ENCODE measurements at regions not wholly inside any gene's neighbourhood (a gene's known extent, or its start where the extent isn't known, plus 50 kb on each side); places are given as distances from the start of the nearest gene placed in this dataset.

GRCh38 chr10:107855301-107856046 lies 691.0 kb upstream of the SORCS1 start:
- Histone ChIP-seq H3K36me3 (no peaks in the 10 kb centered on the region), H3K4me3 (no peak overlapping the region), H3K4me1 (no peaks in the 10 kb centered on the region), H3K9me3 (no peaks in the 10 kb centered on the region), H3K27ac (no peak overlapping the region), H3K27me3 (no peaks in the 10 kb centered on the region)
- no peak for DNase-seq
- TF ChIP-seq POLR2A (IDR thresholded peaks at IDR 0.05): no peak
- TF ChIP-seq, protein P1, sequence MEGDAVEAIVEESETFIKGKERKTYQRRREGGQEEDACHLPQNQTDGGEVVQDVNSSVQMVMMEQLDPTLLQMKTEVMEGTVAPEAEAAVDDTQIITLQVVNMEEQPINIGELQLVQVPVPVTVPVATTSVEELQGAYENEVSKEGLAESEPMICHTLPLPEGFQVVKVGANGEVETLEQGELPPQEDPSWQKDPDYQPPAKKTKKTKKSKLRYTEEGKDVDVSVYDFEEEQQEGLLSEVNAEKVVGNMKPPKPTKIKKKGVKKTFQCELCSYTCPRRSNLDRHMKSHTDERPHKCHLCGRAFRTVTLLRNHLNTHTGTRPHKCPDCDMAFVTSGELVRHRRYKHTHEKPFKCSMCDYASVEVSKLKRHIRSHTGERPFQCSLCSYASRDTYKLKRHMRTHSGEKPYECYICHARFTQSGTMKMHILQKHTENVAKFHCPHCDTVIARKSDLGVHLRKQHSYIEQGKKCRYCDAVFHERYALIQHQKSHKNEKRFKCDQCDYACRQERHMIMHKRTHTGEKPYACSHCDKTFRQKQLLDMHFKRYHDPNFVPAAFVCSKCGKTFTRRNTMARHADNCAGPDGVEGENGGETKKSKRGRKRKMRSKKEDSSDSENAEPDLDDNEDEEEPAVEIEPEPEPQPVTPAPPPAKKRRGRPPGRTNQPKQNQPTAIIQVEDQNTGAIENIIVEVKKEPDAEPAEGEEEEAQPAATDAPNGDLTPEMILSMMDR (IDR thresholded peaks at IDR 0.05): no peak
- intact Hi-C loops (cut with DNase I; ENCODE audit: low total_unique reads): no loop called here

GRCh38 chr10:107848726-107849360 lies 684.3 kb upstream of the SORCS1 start:
- no peaks in the 10 kb centered on the region for H3K27me3 ChIP-seq
- DNase-seq: no peak
- TF ChIP-seq, protein P1 (IDR thresholded peaks at IDR 0.05): no peak
- no peak for TF ChIP-seq POLR2A (IDR thresholded peaks at IDR 0.05)
- no peaks in the 10 kb centered on the region for H3K9me3 ChIP-seq
- no peaks in the 10 kb centered on the region for H3K4me1 ChIP-seq
- no peak overlapping the region for H3K27ac ChIP-seq
- H3K4me3 ChIP-seq: no peak overlapping the region
- intact Hi-C loops (cut with DNase I; ENCODE audit: low total_unique reads): no loop called here
- no peaks in the 10 kb centered on the region for H3K36me3 ChIP-seq

DNA sequence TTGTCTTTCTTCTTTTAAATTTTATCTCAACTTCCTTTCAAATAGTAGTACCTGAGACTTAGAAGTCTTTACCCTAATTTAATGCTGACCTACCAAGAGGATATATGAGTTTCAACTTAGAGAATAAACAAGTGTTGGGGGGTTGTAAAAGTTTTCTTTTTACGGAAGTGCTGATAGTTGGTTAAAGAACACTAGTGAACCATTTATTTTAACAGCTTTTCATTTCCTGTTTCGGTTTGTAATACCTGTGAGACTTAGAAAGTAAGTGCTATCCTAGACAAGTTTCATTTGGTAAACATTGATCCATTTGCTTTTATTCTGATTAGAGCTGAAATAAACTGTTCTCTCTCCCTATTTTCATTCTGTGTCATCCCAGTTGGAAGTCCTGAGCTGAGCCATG lies 683.1 kb upstream of the SORCS1 start:
- no peaks in the 10 kb centered on the region for H3K36me3 ChIP-seq
- no peaks in the 10 kb centered on the region for H3K27me3 ChIP-seq
- H3K9me3 ChIP-seq: no peaks in the 10 kb centered on the region
- TF ChIP-seq, protein P1 (IDR thresholded peaks at IDR 0.05): no peak
- TF ChIP-seq POLR2A (IDR thresholded peaks at IDR 0.05): no peak
- intact Hi-C loops (cut with DNase I; ENCODE audit: low total_unique reads): no loop called here
- no peak for DNase-seq
- H3K4me1 ChIP-seq: no peaks in the 10 kb centered on the region
- no peak overlapping the region for H3K4me3 ChIP-seq
- H3K27ac ChIP-seq: no peak overlapping the region

DNA sequence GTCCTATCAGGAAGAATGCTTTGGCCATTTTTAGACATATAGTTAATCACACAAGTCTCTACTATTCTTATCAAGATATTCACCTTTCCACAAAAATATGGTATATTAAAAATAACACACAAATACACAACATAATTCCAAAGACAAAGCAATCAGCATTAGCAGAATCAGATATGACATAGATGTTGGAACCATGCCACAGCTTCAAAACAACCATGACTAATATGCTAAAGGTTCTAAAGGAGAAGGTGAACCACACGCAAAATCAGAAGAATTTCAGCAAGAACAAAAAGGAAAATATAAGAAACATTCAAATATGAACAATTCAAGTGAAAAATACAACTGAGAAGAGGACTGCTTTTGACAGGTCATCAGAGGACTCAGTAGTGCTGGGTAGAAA lies 670.2 kb upstream of the SORCS1 start:
- H3K4me1 ChIP-seq: no peaks in the 10 kb centered on the region
- H3K4me3 ChIP-seq: no peak overlapping the region
- H3K27me3 ChIP-seq: no peaks in the 10 kb centered on the region
- no peaks in the 10 kb centered on the region for H3K36me3 ChIP-seq
- intact Hi-C loops (cut with DNase I; ENCODE audit: low total_unique reads): no loop called here
- H3K9me3 ChIP-seq: no peaks in the 10 kb centered on the region
- H3K27ac ChIP-seq: no peak overlapping the region
- no peak for DNase-seq
- TF ChIP-seq, protein P1 (IDR thresholded peaks at IDR 0.05): no peak
- TF ChIP-seq POLR2A (IDR thresholded peaks at IDR 0.05): no peak

- Histone ChIP-seq H3K36me3 (no peaks in the 10 kb centered on the region), H3K4me1 (no peaks in the 10 kb centered on the region), H3K27me3 (no peaks in the 10 kb centered on the region), H3K9me3 (no peaks in the 10 kb centered on the region), H3K4me3 (no peak overlapping the region), H3K27ac (no peak overlapping the region)
- intact Hi-C loops (cut with DNase I; ENCODE audit: low total_unique reads): no loop called here
- no peak for DNase-seq
- TF ChIP-seq, protein P1 (IDR thresholded peaks at IDR 0.05): no peak
- no peak for TF ChIP-seq POLR2A (IDR thresholded peaks at IDR 0.05)
Measured at GRCh38 chr10:107831772-107832171, 667.3 kb upstream of the SORCS1 start.

Data from uterus (tissue), 3 donors.